ENCODE measurements at regions not wholly inside any gene's neighbourhood (a gene's known extent, or its start where the extent isn't known, plus 50 kb on each side); places are given as distances from the start of the nearest gene placed in this dataset.

- Histone ChIP-seq H3K4me1 (ENCODE audit: control insufficient read depth in 1 of 2, insufficient read depth in 2 of 2, low read length in 2 of 2) (no peaks in the 10 kb centered on the region), H3K36me3 (ENCODE audit: control insufficient read depth in 1 of 2, insufficient read depth in 2 of 2, low read length in 1 of 2) (no peaks in the 10 kb centered on the region), H3K27me3 (ENCODE audit: control insufficient read depth in 1 of 2, insufficient read depth in 2 of 2, low read length in 1 of 2) (no peaks in the 10 kb centered on the region), H3K27ac (ENCODE audit: low read depth in 1 of 2, low read length in 2 of 2) (no peak overlapping the region), H3K4me3 (ENCODE audit: low read length in 2 of 2) (no peak overlapping the region), H3K9me3 (ENCODE audit: control insufficient read depth, low read length) (peaks cover 2% of the 10 kb centered on the region)
- intact Hi-C loops (cut with DNase I) = no loop called here
- no peak for ATAC-seq (ENCODE audit: low FRiP score)
- DNase-seq = no peak
Measured at GRCh38 chr9:26013199-26013598, 335.0 kb upstream of the TUSC1 start.

GRCh38 chr9:26012797-26013196 lies 334.6 kb upstream of the TUSC1 start:
- no peaks in the 10 kb centered on the region for H3K4me1 ChIP-seq (ENCODE audit: control insufficient read depth in 1 of 2, insufficient read depth in 2 of 2, low read length in 2 of 2)
- no peak overlapping the region for H3K27ac ChIP-seq (ENCODE audit: low read depth in 1 of 2, low read length in 2 of 2)
- H3K9me3 ChIP-seq (ENCODE audit: control insufficient read depth, low read length) = peaks cover 2% of the 10 kb centered on the region
- intact Hi-C loops (cut with DNase I) = no loop called here
- ATAC-seq (ENCODE audit: low FRiP score) (no peak), DNase-seq (no peak)
- no peaks in the 10 kb centered on the region for H3K36me3 ChIP-seq (ENCODE audit: control insufficient read depth in 1 of 2, insufficient read depth in 2 of 2, low read length in 1 of 2)
- WGBS, 2 donors = 90 to 91% methylated on average over 3 of the region's 3 CpGs
- H3K4me3 ChIP-seq (ENCODE audit: low read length in 2 of 2) = no peak overlapping the region
- no peaks in the 10 kb centered on the region for H3K27me3 ChIP-seq (ENCODE audit: control insufficient read depth in 1 of 2, insufficient read depth in 2 of 2, low read length in 1 of 2)

GRCh38 chr9:25994605-25995004 lies 316.4 kb upstream of the TUSC1 start:
- intact Hi-C loops (cut with DNase I) = no loop called here
- Histone ChIP-seq H3K4me1 (ENCODE audit: control insufficient read depth in 1 of 2, insufficient read depth in 2 of 2, low read length in 2 of 2) (no peaks in the 10 kb centered on the region), H3K4me3 (ENCODE audit: low read length in 2 of 2) (no peak overlapping the region), H3K36me3 (ENCODE audit: control insufficient read depth in 1 of 2, insufficient read depth in 2 of 2, low read length in 1 of 2) (no peaks in the 10 kb centered on the region), H3K27me3 (ENCODE audit: control insufficient read depth in 1 of 2, insufficient read depth in 2 of 2, low read length in 1 of 2) (no peaks in the 10 kb centered on the region), H3K9me3 (ENCODE audit: control insufficient read depth, low read length) (no peaks in the 10 kb centered on the region), H3K27ac (ENCODE audit: low read depth in 1 of 2, low read length in 2 of 2) (no peak overlapping the region)
- ATAC-seq (ENCODE audit: low FRiP score) = no peak
- 52 to 59% methylated on average over 6 of the region's 6 CpGs for WGBS, 2 donors
- DNase-seq = no peak

- Histone ChIP-seq H3K4me1 (ENCODE audit: control insufficient read depth in 1 of 2, insufficient read depth in 2 of 2, low read length in 2 of 2) (no peaks in the 10 kb centered on the region), H3K27me3 (ENCODE audit: control insufficient read depth in 1 of 2, insufficient read depth in 2 of 2, low read length in 1 of 2) (no peaks in the 10 kb centered on the region), H3K36me3 (ENCODE audit: control insufficient read depth in 1 of 2, insufficient read depth in 2 of 2, low read length in 1 of 2) (no peaks in the 10 kb centered on the region), H3K4me3 (ENCODE audit: low read length in 2 of 2) (no peak overlapping the region), H3K9me3 (ENCODE audit: control insufficient read depth, low read length) (no peaks in the 10 kb centered on the region), H3K27ac (ENCODE audit: low read depth in 1 of 2, low read length in 2 of 2) (no peak overlapping the region)
- intact Hi-C loops (cut with DNase I) = no loop called here
- DNase-seq (no peak), ATAC-seq (ENCODE audit: low FRiP score) (no peak)
- WGBS, 2 donors = 74 to 89% methylated on average over 1 of the region's 1 CpG
Measured at GRCh38 chr9:25990376-25990775, 312.1 kb upstream of the TUSC1 start.

GRCh38 chr9:25975667-25976066 lies 297.4 kb upstream of the TUSC1 start:
- Histone ChIP-seq H3K4me3 (ENCODE audit: low read length in 2 of 2) (no peak overlapping the region), H3K27ac (ENCODE audit: low read depth in 1 of 2, low read length in 2 of 2) (no peak overlapping the region), H3K9me3 (ENCODE audit: control insufficient read depth, low read length) (peaks cover 5% of the 10 kb centered on the region), H3K36me3 (ENCODE audit: control insufficient read depth in 1 of 2, insufficient read depth in 2 of 2, low read length in 1 of 2) (no peaks in the 10 kb centered on the region), H3K4me1 (ENCODE audit: control insufficient read depth in 1 of 2, insufficient read depth in 2 of 2, low read length in 2 of 2) (no peaks in the 10 kb centered on the region), H3K27me3 (ENCODE audit: control insufficient read depth in 1 of 2, insufficient read depth in 2 of 2, low read length in 1 of 2) (no peaks in the 10 kb centered on the region)
- DNase-seq (no peak), ATAC-seq (ENCODE audit: low FRiP score) (no peak)
- intact Hi-C loops (cut with DNase I) = no loop called here
- 88 to 89% methylated on average over 1 of the region's 1 CpG for WGBS, 2 donors

- Histone ChIP-seq H3K4me1 (ENCODE audit: control insufficient read depth in 1 of 2, insufficient read depth in 2 of 2, low read length in 2 of 2) (no peaks in the 10 kb centered on the region), H3K36me3 (ENCODE audit: control insufficient read depth in 1 of 2, insufficient read depth in 2 of 2, low read length in 1 of 2) (no peaks in the 10 kb centered on the region), H3K4me3 (ENCODE audit: low read length in 2 of 2) (no peak overlapping the region), H3K27me3 (ENCODE audit: control insufficient read depth in 1 of 2, insufficient read depth in 2 of 2, low read length in 1 of 2) (no peaks in the 10 kb centered on the region), H3K9me3 (ENCODE audit: control insufficient read depth, low read length) (peaks cover 3% of the 10 kb centered on the region), H3K27ac (ENCODE audit: low read depth in 1 of 2, low read length in 2 of 2) (no peak overlapping the region)
- ATAC-seq (ENCODE audit: low FRiP score) = no peak
- intact Hi-C loops (cut with DNase I) = no loop called here
- 49 to 53% methylated on average over 3 of the region's 3 CpGs for WGBS, 2 donors
- DNase-seq = no peak
Measured at GRCh38 chr9:25964239-25964638, 286.0 kb upstream of the TUSC1 start.

- no peak for ATAC-seq (ENCODE audit: low FRiP score)
- intact Hi-C loops (cut with DNase I) = no loop called here
- peaks cover 2% of the 10 kb centered on the region for H3K9me3 ChIP-seq (ENCODE audit: control insufficient read depth, low read length)
- H3K27ac ChIP-seq (ENCODE audit: low read depth in 1 of 2, low read length in 2 of 2) = no peak overlapping the region
- no peaks in the 10 kb centered on the region for H3K36me3 ChIP-seq (ENCODE audit: control insufficient read depth in 1 of 2, insufficient read depth in 2 of 2, low read length in 1 of 2)
- 38 to 41% methylated on average over 3 of the region's 3 CpGs for WGBS, 2 donors
- H3K4me1 ChIP-seq (ENCODE audit: control insufficient read depth in 1 of 2, insufficient read depth in 2 of 2, low read length in 2 of 2) = no peaks in the 10 kb centered on the region
- no peak overlapping the region for H3K4me3 ChIP-seq (ENCODE audit: low read length in 2 of 2)
- no peak for DNase-seq
- H3K27me3 ChIP-seq (ENCODE audit: control insufficient read depth in 1 of 2, insufficient read depth in 2 of 2, low read length in 1 of 2) = no peaks in the 10 kb centered on the region
Measured at GRCh38 chr9:25960178-25960577, 281.9 kb upstream of the TUSC1 start.

- Histone ChIP-seq H3K4me1 (ENCODE audit: control insufficient read depth in 1 of 2, insufficient read depth in 2 of 2, low read length in 2 of 2) (no peaks in the 10 kb centered on the region), H3K27ac (ENCODE audit: low read depth in 1 of 2, low read length in 2 of 2) (no peak overlapping the region), H3K9me3 (ENCODE audit: control insufficient read depth, low read length) (peaks cover 2% of the 10 kb centered on the region), H3K4me3 (ENCODE audit: low read length in 2 of 2) (no peak overlapping the region), H3K27me3 (ENCODE audit: control insufficient read depth in 1 of 2, insufficient read depth in 2 of 2, low read length in 1 of 2) (no peaks in the 10 kb centered on the region), H3K36me3 (ENCODE audit: control insufficient read depth in 1 of 2, insufficient read depth in 2 of 2, low read length in 1 of 2) (no peaks in the 10 kb centered on the region)
- intact Hi-C loops (cut with DNase I) = no loop called here
- ATAC-seq (ENCODE audit: low FRiP score) (no peak), DNase-seq (no peak)
Measured at GRCh38 chr9:25954209-25954608, 276.0 kb upstream of the TUSC1 start.

GRCh38 chr9:25948182-25948581 lies 269.9 kb upstream of the TUSC1 start:
- intact Hi-C loops (cut with DNase I) = no loop called here
- no peaks in the 10 kb centered on the region for H3K36me3 ChIP-seq (ENCODE audit: control insufficient read depth in 1 of 2, insufficient read depth in 2 of 2, low read length in 1 of 2)
- DNase-seq (no peak), ATAC-seq (ENCODE audit: low FRiP score) (no peak)
- H3K27ac ChIP-seq (ENCODE audit: low read depth in 1 of 2, low read length in 2 of 2) = no peak overlapping the region
- H3K27me3 ChIP-seq (ENCODE audit: control insufficient read depth in 1 of 2, insufficient read depth in 2 of 2, low read length in 1 of 2) = no peaks in the 10 kb centered on the region
- peaks cover 2% of the 10 kb centered on the region for H3K9me3 ChIP-seq (ENCODE audit: control insufficient read depth, low read length)
- no peak overlapping the region for H3K4me3 ChIP-seq (ENCODE audit: low read length in 2 of 2)
- no peaks in the 10 kb centered on the region for H3K4me1 ChIP-seq (ENCODE audit: control insufficient read depth in 1 of 2, insufficient read depth in 2 of 2, low read length in 2 of 2)

GRCh38 chr9:25939126-25939525 lies 260.9 kb upstream of the TUSC1 start:
- intact Hi-C loops (cut with DNase I) = no loop called here
- Histone ChIP-seq H3K4me3 (ENCODE audit: low read length in 2 of 2) (no peak overlapping the region), H3K27ac (ENCODE audit: low read depth in 1 of 2, low read length in 2 of 2) (no peak overlapping the region), H3K36me3 (ENCODE audit: control insufficient read depth in 1 of 2, insufficient read depth in 2 of 2, low read length in 1 of 2) (no peaks in the 10 kb centered on the region), H3K9me3 (ENCODE audit: control insufficient read depth, low read length) (no peaks in the 10 kb centered on the region), H3K4me1 (ENCODE audit: control insufficient read depth in 1 of 2, insufficient read depth in 2 of 2, low read length in 2 of 2) (peaks cover 0 to 4% of the 10 kb centered on the region in 2 donors), H3K27me3 (ENCODE audit: control insufficient read depth in 1 of 2, insufficient read depth in 2 of 2, low read length in 1 of 2) (no peaks in the 10 kb centered on the region)
- WGBS, 2 donors = 84 to 86% methylated on average over 1 of the region's 1 CpG
- ATAC-seq (ENCODE audit: low FRiP score) (no peak), DNase-seq (no peak)

All from aorta (tissue), 5 donors.